Activated CD4-positive, alpha-beta T cell treated with anti-CD3 and anti-CD28 coated beads, Interleukin-10, Interleukin-2, amounts not matched to agents 100 ng/mL and 50 ng/mL, durations not matched to agents 16 hours and 8 hours (primary cell): ENCODE measurements at regions not wholly inside any gene's neighbourhood (a gene's known extent, or its start where the extent isn't known, plus 50 kb on each side); places are given as distances from the start of the nearest gene placed in this dataset.
"Not testable (repeated sequence)": the region's sequence is repeated elsewhere in the genome, so short reads cannot be mapped to it uniquely, and the experiment has no call there.

Experiments used
- DNase-seq: peaks from one replicate; pipeline ENCODE4 v3.0.0-alpha.2; 2020

GRCh38 chr7:84879570-84880325 lies 307.1 kb downstream of the SEMA3D start:
- no peak for DNase-seq

GRCh38 chr7:84877943-84878570 lies 308.8 kb downstream of the SEMA3D start:
- no peak for DNase-seq

DNA sequence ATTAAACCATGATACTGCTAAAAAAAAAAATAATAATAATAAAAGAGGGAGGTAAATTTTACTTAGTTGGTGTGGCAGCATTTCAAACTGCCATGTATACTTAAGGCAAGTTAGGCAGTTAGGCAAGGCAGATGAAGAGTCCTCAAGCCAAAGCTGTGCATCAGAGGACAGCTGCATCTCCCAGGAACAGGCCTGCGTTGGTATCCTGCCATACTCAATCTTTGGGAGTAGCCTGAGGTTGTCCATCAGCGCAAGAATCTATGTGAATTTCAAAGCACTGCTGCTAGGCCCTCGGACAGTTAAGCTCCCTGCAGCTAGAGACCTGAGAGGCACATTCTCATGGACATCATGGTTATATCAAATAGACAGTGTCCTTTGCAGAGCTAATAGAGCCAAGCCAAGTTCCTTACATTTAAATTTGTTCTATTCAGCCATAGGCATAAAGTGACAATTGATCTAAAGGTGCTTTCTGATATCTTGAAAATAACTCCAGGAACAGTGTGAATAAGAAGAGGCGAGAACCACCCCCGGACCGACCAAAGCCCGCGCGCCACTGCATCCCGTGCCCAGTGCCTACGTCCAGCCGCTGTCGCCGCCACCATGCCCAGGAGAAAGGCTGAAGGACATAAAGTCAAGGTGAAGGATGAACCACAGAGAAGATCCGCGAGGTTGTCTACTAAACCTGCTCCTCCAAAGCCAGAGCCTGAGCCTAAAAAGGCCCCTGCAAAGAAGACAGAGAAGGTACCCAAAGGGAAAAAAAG lies 310.6 kb downstream of the SEMA3D start:
- no peak for DNase-seq

DNA sequence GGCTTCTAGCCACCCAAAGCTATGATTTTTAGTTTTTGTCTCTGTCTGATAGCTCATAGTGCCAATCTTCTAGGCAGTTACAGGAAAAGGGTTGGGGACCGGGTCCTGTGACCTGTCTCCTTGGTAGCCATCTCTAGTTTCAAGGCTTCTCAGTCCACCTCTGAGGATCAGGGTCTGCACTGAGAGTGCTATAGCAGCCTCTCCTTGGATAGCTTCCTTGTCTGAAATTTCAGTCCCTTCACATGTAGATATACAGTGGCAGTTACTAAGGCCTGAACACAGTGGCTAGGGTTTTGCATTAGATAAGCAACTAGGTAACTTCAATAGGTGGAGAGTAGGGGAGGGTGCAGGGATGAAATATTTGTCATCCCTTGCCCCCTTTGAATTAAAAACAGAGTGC lies 321.3 kb downstream of the SEMA3D start:
- DNase-seq: no peak

DNA sequence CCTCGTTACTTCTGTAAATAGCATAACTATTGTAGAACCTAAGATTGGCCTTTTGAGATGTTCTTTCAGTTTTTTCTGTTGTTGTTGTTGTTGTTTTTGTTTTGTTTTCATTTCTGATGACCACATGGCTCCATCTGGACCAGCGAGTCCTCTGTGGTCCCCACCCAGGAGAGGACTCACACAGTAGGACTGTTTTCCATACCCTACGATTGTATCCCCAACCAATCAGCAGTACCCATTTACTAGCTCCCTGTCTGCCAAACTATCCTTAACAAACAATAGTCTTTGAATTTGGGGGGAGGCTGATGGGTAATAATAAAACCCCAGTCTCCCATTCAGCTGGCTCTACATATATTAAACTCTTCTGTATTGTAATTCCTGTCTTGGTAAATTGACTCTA lies 329.5 kb downstream of the SEMA3D start:
- no peak for DNase-seq

- no peak for DNase-seq
Measured at GRCh38 chr7:84855758-84856157, 331.1 kb downstream of the SEMA3D start.

DNA sequence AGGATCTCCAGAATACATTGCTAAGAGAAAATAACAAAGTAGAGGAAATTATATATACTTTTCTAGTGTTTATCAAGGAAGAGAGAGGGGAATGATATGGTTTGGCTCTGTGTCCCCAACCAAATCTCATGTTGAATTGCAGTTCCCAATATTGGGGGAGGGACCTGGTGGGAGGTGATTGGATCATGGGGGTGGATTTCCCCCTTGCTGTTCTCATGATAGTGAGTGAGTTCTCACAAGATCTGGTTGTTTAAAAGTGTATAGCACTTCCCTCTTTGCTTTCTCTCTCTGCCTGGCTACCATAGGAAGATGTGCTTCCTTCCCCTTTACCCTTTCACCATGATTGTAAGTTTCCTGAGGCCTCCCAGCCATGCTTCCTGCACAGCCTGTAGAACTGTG lies 337.9 kb downstream of the SEMA3D start:
- DNase-seq: not testable (repeated sequence)

- no peak for DNase-seq
Measured at GRCh38 chr7:84848219-84848973, 338.5 kb downstream of the SEMA3D start.

DNA sequence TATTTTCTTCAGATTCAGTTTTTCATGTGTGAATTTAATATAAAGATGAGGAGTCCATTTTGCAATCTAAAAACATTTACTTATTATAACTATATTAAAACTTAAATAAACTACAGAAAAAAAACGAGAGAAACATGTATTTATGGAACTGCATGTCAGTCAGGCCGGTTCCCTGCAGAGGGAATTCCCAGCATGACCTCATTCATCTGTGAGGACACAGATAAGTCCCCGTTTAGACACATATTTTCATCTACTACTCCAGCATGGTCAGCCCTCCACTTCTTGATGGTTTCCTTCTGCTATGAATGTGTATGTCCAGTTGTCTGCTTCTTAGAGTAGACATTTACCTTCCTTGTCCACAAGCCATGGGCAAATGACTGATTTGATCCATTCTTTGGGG lies 339.1 kb downstream of the SEMA3D start:
- DNase-seq: no peak

DNA sequence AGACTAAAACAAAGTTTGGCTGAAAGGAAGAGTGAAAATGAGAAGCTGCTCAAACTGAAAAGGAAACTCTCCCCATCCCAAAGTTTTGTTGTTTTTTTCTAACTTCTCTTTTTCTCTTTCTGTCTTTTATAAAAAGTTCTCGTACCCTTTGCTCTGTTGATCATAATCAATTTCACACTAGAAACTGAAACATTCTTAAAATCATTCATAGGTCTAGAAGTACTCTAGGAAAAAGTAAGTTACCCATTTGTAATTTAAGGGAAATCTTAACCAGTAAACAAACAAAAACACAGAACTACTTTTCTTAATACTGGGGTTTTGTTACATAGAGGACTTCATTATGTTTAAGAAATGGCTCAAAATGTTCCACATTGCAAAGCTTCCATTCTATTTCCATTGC lies 339.8 kb downstream of the SEMA3D start:
- no peak for DNase-seq

DNA sequence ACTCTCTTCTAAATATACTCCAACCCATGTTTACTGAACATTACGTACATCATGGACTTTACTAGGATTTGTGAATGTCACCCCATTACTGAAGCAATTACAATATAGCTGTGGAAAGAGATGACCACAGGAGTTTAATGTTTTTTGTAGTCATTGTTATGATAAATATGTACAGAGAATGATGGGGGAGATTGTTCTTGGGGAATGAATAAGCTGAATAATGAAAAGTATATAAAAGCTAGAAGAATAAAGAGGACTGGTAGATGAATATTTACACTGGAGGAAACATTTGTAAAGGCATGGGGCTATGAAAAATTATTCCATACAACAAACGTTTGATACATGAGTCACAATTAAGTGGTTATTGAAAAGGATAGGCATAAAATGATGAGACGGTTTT lies 340.9 kb downstream of the SEMA3D start:
- no peak for DNase-seq

- DNase-seq: no peak
Measured at GRCh38 chr7:84844771-84845170, 342.1 kb downstream of the SEMA3D start.

DNA sequence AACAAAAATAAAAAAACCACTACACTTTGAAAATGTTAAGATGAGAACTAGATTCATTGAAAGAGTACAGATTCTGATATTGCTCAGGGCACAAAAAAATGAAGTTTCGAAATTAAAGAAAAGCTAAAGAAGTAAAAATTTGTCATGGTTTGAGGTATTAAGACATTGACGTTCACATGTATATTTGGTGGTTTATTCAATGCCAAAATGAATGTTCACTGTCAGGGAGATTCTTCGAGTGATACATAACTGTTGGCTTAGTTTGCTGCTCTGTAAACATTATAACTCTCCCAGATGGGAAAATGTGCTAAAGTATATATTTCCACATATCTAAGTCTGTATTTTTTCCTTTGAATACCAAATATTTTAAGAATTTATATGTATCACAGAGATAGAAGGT lies 345.0 kb downstream of the SEMA3D start:
- no peak for DNase-seq

DNA sequence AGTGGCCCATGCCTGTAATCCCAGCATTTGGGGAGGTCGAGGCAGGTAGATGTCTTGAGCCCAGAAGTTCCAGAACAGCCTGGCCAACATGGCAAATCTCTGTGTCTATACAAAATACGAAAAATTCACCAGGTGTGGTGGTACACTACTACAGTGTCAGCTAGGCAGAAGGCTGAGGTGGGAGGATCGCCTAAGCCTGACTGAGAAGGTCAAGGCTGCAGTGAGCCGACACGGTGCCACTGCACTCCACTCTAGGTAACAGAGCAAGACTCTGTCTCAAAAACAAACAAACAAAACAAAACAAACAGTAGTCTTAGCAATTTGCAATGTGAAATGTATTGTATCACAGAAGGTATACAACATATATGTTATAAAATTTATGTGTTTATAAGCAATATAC lies 348.0 kb downstream of the SEMA3D start:
- DNase-seq: no peak

DNA sequence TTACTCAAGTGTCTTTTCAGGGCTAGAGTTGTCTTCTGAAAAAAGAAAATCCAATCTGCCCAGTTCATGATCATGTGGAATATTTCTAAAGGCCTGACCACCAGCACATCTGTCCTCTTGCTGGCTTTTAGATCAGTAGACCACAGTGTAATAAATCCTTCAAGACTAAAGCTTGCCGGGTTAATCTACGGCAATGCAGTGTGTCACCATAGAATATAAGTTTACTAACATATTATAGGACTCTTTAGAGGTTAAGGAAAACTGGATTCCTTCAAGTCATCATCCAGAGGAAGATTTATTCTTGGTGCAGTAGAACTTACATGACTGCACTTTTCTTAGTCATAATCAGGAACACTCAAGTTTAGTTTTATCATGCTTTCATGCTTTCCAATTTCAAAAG lies 349.5 kb downstream of the SEMA3D start:
- no peak for DNase-seq

- DNase-seq: no peak
Measured at GRCh38 chr7:84829719-84830118, 357.1 kb downstream of the SEMA3D start.

GRCh38 chr7:84824057-84824651 lies 362.7 kb downstream of the SEMA3D start:
- DNase-seq: no peak

GRCh38 chr7:84823530-84823929 lies 363.3 kb downstream of the SEMA3D start:
- DNase-seq: no peak

- DNase-seq: no peak
Measured at GRCh38 chr7:84822941-84823510, 363.8 kb downstream of the SEMA3D start.

DNA sequence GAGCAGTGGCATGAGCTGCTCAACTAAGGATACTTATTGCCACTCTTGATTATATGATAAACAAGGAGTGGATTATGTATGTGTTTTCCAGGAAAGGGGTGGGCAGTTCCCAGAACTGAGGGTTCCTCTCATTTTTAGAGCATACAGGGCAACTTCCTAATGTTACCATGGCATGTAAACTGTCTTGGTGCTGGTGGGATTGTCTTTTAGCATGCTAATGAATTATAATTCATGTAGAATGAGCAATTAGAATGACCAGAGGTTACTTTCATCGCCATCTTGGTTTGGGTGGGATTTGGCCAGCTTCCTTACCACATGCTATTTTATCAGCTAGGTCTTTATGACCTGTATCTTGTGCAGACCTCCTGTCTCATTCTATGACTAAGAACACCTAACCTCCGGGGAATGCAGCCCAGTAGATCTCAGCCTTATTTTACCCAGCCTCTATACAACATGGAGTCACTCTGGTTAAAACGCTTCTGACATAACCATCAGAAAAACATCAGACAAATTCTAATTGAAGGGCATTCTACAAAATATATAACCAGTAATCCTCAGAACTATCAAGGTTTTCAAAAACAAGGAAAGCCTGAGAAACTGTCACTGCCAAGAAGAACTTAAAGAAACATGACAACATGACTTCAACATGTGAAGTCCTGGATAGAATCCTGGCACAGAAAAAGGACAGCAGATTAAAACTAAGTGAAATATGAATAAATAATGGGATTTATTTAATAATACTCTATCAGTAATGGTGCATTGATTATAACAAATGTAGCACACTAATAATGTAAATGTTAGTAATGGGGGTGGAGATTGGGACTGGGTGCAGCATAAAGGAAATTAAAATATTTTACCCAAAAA lies 365.0 kb downstream of the SEMA3D start:
- DNase-seq: no peak

DNA sequence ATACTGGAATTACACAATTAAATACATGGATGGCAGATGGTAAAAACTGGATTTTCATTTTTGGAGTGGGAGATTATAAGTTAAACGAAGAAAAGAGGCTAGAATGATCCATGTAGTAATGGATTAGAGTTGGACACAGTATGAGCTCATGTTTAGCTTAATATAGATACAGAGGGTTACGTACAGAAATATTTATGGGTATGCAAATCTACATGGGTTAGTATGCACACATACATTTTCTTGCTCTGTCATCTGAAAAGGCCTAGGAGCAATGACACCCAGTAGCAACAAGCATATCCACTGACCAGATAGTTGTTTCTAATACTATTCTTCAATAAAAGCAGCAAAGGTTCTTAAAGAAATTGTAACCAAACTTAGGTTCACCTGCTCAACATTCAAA lies 366.4 kb downstream of the SEMA3D start:
- DNase-seq: no peak

GRCh38 chr7:84817016-84817415 lies 369.8 kb downstream of the SEMA3D start:
- DNase-seq: no peak
